COLO668 (cell line): ENCODE measurements at regions not wholly inside any gene's neighbourhood (a gene's known extent, or its start where the extent isn't known, plus 50 kb on each side); places are given as distances from the start of the nearest gene placed in this dataset.

Source experiments
- DNase-seq: peaks from one replicate; lab custom pipeline; 2025; ENCODE audit not compliant: unreplicated experiment; lab: John Stamatoyannopoulos, UW

GRCh38 chr2:138428710-138429440 lies 72.7 kb upstream of the SPOPL start:
- no peak for DNase-seq

DNA sequence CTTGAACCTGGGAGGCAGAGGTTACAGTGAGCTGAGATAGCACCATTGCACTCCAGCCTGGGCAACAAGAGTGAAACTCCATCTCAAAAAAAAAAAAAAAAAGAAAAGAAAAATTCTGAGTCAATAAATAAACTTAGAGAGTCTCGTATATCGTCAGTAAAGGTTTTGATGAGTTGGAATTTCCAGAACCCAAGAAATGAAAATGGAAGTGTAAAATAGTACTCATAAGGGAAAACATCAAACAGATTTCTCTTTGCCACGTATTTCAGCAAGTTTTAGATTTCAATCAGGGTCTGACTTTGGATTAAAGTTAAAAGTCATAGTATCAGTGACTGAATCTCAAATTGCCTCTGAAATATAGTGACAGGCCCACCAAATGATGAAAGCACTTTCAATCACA lies 71.4 kb upstream of the SPOPL start:
- DNase-seq, result no peak

- DNase-seq, result no peak
These were observed 68.6 kb upstream of the SPOPL start for GRCh38 chr2:138432971-138433370.

DNA sequence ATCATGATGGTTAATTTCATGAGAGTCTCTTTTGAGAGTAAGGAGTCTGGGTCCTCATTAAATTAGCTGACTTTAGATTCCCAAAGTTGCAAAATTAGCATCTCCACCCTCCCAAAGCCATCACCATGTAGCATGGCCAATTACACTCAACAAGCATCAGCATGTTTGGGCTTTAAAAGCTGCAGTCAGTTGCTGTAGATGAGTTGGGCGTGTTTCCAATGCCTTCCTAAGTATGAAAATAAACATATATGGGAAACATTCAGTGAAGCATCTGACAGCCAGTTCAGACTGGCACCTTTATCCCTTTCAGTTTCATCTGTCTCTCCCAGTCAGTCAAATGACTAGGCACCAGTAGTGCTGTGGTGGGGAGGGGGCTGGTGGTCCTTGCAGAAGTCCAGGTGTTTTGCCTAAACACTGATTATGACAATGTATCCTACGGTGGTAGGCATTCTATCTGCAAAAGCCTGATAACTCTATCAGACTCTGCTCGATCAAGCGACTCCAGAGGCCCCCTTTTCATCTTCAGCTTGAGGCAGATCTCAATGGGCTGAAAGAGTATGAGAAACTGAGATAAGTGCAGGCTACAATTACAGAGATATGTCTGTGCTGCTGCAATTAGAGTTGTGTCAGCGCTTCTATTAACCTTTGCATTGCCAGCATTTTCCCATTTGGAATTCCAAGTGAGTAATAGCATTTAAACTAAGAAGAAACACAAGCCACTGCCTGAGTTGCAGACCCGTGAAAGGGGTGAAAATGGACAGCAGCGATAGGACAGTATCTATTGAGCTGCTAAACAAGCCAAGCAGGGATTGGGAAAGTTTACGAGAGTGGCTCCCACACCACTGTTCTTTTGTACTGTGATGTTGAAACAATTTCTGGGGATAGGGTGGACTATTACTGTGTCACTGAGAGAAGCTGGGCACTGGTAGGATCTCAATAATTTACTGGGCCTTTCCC lies 67.3 kb upstream of the SPOPL start:
- no peak for DNase-seq

DNA sequence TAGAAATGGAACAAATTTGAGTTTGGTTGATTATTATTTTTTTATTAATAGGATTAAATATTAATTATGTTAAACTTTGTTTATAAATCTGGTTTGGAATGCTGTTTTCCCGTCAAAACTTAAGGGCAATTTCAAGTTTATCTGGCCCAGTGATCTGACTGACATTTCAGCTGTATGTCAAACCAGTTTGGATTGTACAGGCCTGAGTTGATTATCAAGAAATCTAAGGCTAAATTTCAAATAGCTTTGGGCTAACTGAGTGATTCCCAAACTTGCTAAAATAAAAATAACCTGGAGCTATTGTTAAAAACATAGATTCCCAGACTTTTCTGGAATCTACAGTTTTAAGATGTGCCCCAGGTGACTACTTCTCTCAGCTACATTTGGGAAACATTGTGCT lies 65.9 kb upstream of the SPOPL start:
- DNase-seq, result no peak

DNA sequence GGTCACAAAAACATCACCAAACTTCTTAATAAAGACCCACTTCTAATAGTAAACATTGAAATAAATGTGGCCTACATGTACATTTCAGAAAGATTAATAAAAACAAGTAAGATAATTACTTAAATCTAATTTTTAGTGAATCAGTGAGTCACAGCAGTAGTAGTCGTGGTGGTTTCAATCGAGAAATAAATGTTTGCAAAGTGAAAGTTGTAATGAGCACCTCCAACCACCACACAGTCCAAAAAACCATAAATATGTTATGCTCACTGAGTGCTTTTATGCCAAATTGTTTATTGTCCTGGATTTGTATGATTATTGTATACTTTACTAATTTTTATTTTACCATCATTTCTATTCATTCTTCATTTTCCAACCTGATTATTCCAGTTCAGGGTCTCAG lies 61.8 kb upstream of the SPOPL start:
- no peak for DNase-seq

DNA sequence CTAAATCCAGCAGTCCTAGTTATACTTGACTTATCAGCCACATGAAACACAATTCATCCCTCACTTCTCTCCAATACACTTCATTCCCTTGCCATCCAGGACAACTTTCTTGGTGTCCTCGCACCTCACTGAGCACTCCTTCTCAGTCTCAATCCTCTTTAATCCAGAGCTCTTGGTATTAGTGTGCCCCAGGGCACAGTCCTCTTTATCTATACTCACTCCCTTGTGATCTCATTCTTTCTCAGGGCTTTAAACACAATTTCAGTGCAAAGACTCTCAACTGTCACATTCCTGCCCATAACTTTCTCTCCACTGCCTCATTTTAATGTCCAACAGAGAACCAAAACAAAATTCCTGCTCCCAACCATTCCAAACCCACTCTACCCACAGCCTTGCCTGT lies 60.8 kb upstream of the SPOPL start:
- DNase-seq, result no peak

- DNase-seq, result no peak
These were observed 59.7 kb upstream of the SPOPL start for GRCh38 chr2:138441916-138442315.

GRCh38 chr2:138444411-138444810 lies 57.2 kb upstream of the SPOPL start:
- no peak for DNase-seq

DNA sequence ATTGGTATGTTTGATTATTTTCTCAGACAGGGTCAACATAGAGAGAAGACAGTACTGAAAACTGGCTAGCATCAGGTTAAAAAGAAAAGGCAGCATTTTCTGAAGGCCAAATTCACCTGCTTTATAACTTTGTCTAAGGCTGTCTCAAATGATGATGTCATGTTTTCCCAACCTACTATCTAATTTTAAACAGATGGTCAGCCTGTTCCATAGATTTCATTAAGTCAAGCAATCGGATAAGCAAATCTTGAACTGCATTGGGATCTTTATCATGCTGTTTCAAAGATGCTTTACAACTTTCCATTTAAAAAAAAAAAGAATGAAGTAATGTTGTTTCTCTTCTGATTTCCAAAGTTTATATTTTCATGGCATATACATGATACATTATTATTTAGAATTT lies 56.3 kb upstream of the SPOPL start:
- DNase-seq, result no peak

- no peak for DNase-seq
These were observed 55.5 kb upstream of the SPOPL start for GRCh38 chr2:138446043-138446442.

- no peak for DNase-seq
These were observed 53.5 kb upstream of the SPOPL start for GRCh38 chr2:138447889-138448570.
